Heart right ventricle (tissue), 16 donors: ENCODE measurements at regions not wholly inside any gene's neighbourhood (a gene's known extent, or its start where the extent isn't known, plus 50 kb on each side); places are given as distances from the start of the nearest gene placed in this dataset.

ENCODE experiments used
- ATAC-seq, 8 donors: fragments of 200-7000 bp; cut with Tn5 transposase; one replicate each; pipeline ENCODE4 v1.9.1; 2020; ENCODE audit warnings: mild to moderate bottlenecking in 8 of 8, moderate library complexity in 8 of 8, moderate number of reproducible peaks in 1 of 8
- DNase-seq, 2 donors: peaks; one replicate each; pipeline ENCODE4 v3.0.0-alpha.2; 2020
- H3K27ac ChIP-seq, 10 donors: fragments of 200-600 bp; sonication (generic) in 2 of 10; one replicate each; pipeline versions ENCODE4 v1.5.0 to v1.8.0; 2020 to 2022; ENCODE audit warnings: mild to moderate bottlenecking in 3 of 10
- H3K27me3 ChIP-seq, 7 donors: fragments of 200-600 bp; one replicate each; pipeline ENCODE4 v1.8.0; 2021 to 2022; ENCODE audit warnings: mild to moderate bottlenecking in 2 of 7
- H3K36me3 ChIP-seq, 9 donors: fragments of 200-600 bp; sonication (generic) in 1 of 9; one replicate each; pipeline versions ENCODE4 v1.5.0 to v1.8.0; 2020 to 2022; ENCODE audit warnings: mild to moderate bottlenecking in 2 of 9
- H3K4me1 ChIP-seq, 9 donors: fragments of 200-600 bp; sonication (generic) in 1 of 9; one replicate each; pipeline versions ENCODE4 v1.5.0 to v1.8.0; 2020 to 2022; ENCODE audit warnings: mild to moderate bottlenecking in 4 of 9
- H3K4me3 ChIP-seq, 10 donors: fragments of 200-600 bp; sonication (generic) in 2 of 10; one replicate each; pipeline versions ENCODE4 v1.5.0 to v1.8.0; 2020 to 2022; ENCODE audit warnings: mild to moderate bottlenecking in 7 of 10, moderate library complexity in 2 of 10
- H3K9me3 ChIP-seq, 11 donors: fragments of 200-600 bp in 10 of 11; sonication (generic) in 2 of 11; one replicate each; pipeline versions ENCODE4 v1.5.0 to v1.8.0; 2013 to 2022; ENCODE audit warnings: mild to moderate bottlenecking in 2 of 11, control low read depth in 1 of 11, moderate library complexity in 1 of 11
- CTCF ChIP-seq, 9 donors: fragments of 200-600 bp; sonication (generic) in 2 of 9; IDR thresholded peaks; one replicate each; pipeline versions ENCODE4 v1.5.0 to v1.8.0; 2021 to 2022; ENCODE audit warnings: antibody characterized with exemption in 9 of 9, mild to moderate bottlenecking in 5 of 9, moderate library complexity in 1 of 9
- WGBS, 2 donors: extraction: QIAGEN DNeasy Blood & Tissue Kit; methylation state at CpG; one replicate each; pipeline ENCODE4 v1.1.7; 2013; ENCODE audit warnings: inconsistent platforms in 1 of 2; 5-methylcytosine and 5-hydroxymethylcytosine counted together
- intact Hi-C, 10 donors: fragments of 100-400 bp; cut with DNase I; formaldehyde crosslinking; loops; one replicate each; pipeline versions ENCODE4 v1.11.1 to v1.14.2; 2022
- donor health status: Arrhythmogenic right ventricular cardiomyopathy.
- donor health status: ischemic (EF 13 %, LVEDD 7.1; RV severe dilation, severe dysfunction).
- donor health status: healthy with polysubstance abuse.
- donor health status: DM: no; HTN: yes; CAD: no.
- donor health status: DM: no; HTN: no; CAD: no.
- donor health status: ischemic (EF 25% LVEDD 6.9; RV normal size, moderate dysfunction).
- donor health status: ischemic (EF 25% LVEDD 5.7; RV mildly dilated, moderate dysfunction).
- donor health status: healthy.
- donor health status: DM: yes; HTN: yes; CAD: no.
- donor health status: Ischemic cardiomyopathy.
- donor health status: ischemic (EF 35%, LVEDD 5.7; RV mildly dilated, moderate dysfunction).
- donor health status: nonischemic (EF 11% LVEDD 7.7; RV severe dilation, severe dysfunction).
- donor health status: DM: yes; HTN: yes; CAD: no.
- donor health status: PGD.
- donor health status: ischemic (EF 29% LVEDD 5.4; RV normal size, mild dysfunction).
- donor health status: nonischemic (EF 23%, LVEDD 6.1; RV moderate dilation, normal function).

DNA sequence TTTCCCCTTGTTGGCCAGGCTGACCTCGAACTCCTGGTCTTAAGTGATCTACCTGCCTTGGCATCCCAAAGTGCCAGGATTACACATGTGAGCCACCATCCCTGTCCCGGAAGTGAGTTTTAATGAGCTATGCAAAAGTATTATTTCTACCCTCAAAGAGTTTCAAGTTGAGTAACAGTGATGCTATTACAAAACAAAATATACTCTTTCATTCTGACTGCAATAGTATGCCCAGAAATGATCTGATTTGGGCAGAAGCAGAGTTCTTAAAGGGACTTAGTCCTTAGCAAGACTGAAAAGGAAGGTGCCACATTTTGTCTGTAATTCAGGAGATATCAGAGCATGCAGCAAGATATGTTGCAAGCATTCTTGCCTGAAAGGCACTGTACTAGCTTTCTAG lies 375.4 kb downstream of the NUF2 start:
- WGBS, 2 donors = 64 to 78% methylated on average over 2 of the region's 2 CpGs
- no peak for TF ChIP-seq CTCF (IDR thresholded peaks at IDR 0.05)

GRCh38 chr1:163701783-163702374 lies 380.1 kb downstream of the NUF2 start:
- Histone ChIP-seq H3K9me3 (peaks cover 0 to 4% (median 0%) of the 10 kb centered on the region in 11 donors), H3K4me3 (no peak overlapping the region), H3K36me3 (no peaks in the 10 kb centered on the region), H3K4me1 (no peaks in the 10 kb centered on the region), H3K27ac (no peak overlapping the region), H3K27me3 (no peaks in the 10 kb centered on the region)
- no peak for TF ChIP-seq CTCF (IDR thresholded peaks at IDR 0.05)
- intact Hi-C loops = no loop called here
- DNase-seq (no peak), ATAC-seq (no peak)
- WGBS, 2 donors = 79 to 86% methylated on average over 1 of the region's 1 CpG

More for the DNA sequence above, 375.4 kb downstream of the NUF2 start:
- H3K9me3 ChIP-seq = peaks cover 0 to 9% (median 0%) of the 10 kb centered on the region in 11 donors
- intact Hi-C loops = no loop called here
- no peaks in the 10 kb centered on the region for H3K36me3 ChIP-seq
- no peaks in the 10 kb centered on the region for H3K27me3 ChIP-seq
- H3K4me3 ChIP-seq = no peak overlapping the region
- DNase-seq (no peak), ATAC-seq (no peak)
- H3K27ac ChIP-seq = no peak overlapping the region
- no peaks in the 10 kb centered on the region for H3K4me1 ChIP-seq

GRCh38 chr1:163703794-163704193 lies 382.0 kb downstream of the NUF2 start:
- Histone ChIP-seq H3K36me3 (no peaks in the 10 kb centered on the region), H3K4me3 (no peak overlapping the region), H3K27ac (no peak overlapping the region), H3K4me1 (no peaks in the 10 kb centered on the region), H3K27me3 (no peaks in the 10 kb centered on the region), H3K9me3 (peaks cover 0 to 4% (median 0%) of the 10 kb centered on the region in 11 donors)
- TF ChIP-seq CTCF (IDR thresholded peaks at IDR 0.05) = no peak
- WGBS, 2 donors = 90 to 93% methylated on average over 1 of the region's 1 CpG
- intact Hi-C loops = no loop called here
- ATAC-seq = no peak
- no peak for DNase-seq

GRCh38 chr1:163706915-163707314 lies 385.2 kb downstream of the NUF2 start:
- no peak overlapping the region for H3K4me3 ChIP-seq
- H3K4me1 ChIP-seq = no peaks in the 10 kb centered on the region
- ATAC-seq (no peak), DNase-seq (no peak)
- H3K36me3 ChIP-seq = no peaks in the 10 kb centered on the region
- H3K27me3 ChIP-seq = no peaks in the 10 kb centered on the region
- no peak overlapping the region for H3K27ac ChIP-seq
- intact Hi-C loops = no loop called here
- TF ChIP-seq CTCF (IDR thresholded peaks at IDR 0.05) = no peak
- 57 to 58% methylated on average over 1 of the region's 1 CpG for WGBS, 2 donors
- H3K9me3 ChIP-seq = peaks cover 0 to 4% (median 0%) of the 10 kb centered on the region in 11 donors
